ENCODE measurements at regions not wholly inside any gene's neighbourhood (a gene's known extent, or its start where the extent isn't known, plus 50 kb on each side); places are given as distances from the start of the nearest gene placed in this dataset.

DNA sequence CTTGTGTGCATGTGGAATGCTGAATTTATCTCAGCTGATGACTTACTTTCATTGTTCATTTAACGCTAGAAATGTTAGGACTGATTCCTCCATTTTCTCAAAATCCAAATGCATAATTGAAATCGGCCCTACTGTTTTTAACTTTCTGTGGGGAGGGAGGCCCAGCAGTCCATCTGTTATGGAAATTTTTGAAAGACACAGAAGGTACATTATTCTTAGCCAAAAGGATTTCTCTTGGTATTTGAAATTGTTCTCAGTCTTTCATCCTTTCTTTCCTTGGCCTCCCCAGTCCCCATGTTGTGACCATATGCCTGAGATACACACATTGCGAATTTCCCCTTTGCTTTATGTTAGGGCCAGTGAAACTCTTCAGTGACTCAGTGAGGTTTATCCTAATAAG, 549.9 kb downstream of the IRX1 start:
- TF ChIP-seq, protein P1, sequence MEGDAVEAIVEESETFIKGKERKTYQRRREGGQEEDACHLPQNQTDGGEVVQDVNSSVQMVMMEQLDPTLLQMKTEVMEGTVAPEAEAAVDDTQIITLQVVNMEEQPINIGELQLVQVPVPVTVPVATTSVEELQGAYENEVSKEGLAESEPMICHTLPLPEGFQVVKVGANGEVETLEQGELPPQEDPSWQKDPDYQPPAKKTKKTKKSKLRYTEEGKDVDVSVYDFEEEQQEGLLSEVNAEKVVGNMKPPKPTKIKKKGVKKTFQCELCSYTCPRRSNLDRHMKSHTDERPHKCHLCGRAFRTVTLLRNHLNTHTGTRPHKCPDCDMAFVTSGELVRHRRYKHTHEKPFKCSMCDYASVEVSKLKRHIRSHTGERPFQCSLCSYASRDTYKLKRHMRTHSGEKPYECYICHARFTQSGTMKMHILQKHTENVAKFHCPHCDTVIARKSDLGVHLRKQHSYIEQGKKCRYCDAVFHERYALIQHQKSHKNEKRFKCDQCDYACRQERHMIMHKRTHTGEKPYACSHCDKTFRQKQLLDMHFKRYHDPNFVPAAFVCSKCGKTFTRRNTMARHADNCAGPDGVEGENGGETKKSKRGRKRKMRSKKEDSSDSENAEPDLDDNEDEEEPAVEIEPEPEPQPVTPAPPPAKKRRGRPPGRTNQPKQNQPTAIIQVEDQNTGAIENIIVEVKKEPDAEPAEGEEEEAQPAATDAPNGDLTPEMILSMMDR (IDR thresholded peaks at IDR 0.05; ENCODE audit: extremely low read depth, missing control alignments) = no peak
- DNase-seq (ENCODE audit: low spot score) = no peak

DNA sequence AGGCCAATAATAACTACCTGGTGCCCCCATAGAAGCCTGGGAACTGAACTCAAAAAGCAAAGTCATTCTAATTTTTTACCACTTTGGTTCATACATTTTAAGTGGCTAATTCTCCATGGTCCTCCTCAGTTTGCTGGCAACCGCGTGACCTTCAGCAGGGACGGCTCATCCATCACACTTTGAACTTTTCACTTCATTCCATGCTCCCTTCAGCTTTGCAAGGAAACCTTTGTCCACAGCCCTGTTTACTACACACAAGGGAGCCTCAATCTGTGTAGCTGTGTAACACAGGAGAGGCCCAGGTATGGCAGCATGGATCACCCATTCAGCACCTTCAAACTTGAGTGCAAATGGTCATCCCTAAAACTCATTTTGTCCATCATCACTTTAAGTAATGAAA, 552.4 kb downstream of the IRX1 start:
- DNase-seq (ENCODE audit: low spot score) = no peak
- TF ChIP-seq, protein P1 (IDR thresholded peaks at IDR 0.05; ENCODE audit: extremely low read depth, missing control alignments) = no peak

DNA sequence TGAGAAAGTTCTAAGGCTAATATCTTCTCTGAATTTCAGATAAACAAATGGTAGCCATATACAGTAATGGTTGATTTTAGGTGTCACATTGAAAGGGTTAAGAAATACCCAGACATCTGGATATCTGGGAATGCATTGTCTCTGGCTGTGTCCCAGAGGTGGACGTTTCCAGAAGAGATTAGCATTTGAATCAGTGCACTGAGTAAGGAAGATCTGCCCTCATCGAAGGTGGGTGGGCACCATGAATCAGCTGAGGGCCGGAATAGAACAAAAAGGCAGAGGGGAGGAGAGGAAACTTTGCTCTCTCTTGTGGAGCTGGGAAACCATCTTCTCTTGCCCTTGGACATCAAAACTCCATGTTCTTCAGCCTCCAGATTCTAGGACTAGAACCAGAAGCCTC, 554.4 kb downstream of the IRX1 start:
- TF ChIP-seq, protein P1 (IDR thresholded peaks at IDR 0.05; ENCODE audit: extremely low read depth, missing control alignments) = no peak
- DNase-seq (ENCODE audit: low spot score) = no peak

DNA sequence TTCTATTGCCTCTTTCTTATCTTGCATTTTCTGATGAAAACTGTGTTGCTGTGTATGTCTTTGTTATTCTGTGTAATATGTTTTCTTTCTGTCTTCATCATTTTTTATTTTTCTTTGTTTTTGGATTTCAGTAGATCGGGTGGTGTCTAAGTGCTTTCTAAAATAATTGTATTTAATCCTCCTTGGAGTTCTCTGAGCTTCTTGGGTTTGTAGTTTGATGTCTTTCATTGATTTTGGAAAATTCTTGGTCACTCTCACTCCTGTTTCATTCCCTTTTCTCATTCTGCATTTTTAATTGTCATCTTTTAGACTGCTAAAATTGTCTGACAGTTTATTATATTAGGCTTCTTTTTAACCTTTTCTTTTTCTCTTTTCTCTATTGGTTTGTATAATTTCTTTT, 560.5 kb downstream of the IRX1 start:
- TF ChIP-seq, protein P1 (IDR thresholded peaks at IDR 0.05; ENCODE audit: extremely low read depth, missing control alignments) = no peak
- no peak for DNase-seq (ENCODE audit: low spot score)

DNA sequence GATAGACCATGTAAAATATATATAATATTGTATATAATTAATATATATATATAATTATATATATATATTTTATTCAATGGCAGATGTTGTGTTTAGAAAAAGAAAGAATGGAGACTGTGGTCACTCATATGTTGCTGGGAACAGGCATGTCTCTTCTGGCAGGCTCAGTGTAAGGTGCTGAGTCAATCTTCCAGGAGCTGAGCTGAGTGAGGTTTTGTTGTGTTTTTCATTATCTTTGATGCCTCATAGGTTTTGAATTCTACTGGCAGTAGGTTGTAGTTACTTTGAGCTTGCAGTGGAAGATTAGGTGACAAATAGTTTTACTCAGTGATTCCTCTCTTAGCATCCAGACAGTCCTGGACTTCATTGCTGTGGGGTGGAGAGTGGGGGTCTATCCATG, 561.3 kb downstream of the IRX1 start:
- TF ChIP-seq, protein P1 (IDR thresholded peaks at IDR 0.05; ENCODE audit: extremely low read depth, missing control alignments) = no peak
- no peak for DNase-seq (ENCODE audit: low spot score)

DNA sequence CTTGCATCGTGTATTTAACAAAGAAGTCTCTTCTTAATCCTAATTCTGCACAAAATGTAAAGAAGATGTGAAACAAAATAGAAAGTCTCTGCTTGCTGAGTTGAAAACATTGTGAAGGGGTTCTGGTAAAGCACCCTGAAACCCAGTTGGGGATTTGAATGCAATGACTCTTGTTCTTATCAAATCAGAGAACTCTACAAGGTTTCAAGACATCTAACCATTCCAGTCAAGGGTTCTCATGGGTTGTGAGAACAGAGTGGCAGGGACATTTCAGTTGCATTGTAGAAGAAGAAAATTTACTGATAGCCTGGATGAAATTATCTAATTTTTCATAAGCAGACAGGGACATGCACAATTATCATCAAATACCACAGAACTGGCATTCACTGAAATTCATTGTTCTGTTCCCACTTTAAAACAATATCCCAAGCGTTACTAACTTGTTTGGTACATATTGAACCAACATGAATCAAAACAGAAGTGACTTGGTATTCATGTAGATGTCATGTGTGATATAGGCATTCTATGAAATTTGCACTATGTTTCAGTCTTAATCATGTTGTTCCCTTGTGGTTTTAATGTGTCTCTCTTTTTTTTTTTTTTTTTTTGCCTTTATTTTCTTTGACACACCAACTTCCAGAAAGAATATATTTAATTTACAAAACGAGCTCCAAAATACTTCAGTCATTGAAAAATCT, 563.3 kb downstream of the IRX1 start:
- DNase-seq (ENCODE audit: low spot score) = no peak
- TF ChIP-seq, protein P1 (IDR thresholded peaks at IDR 0.05; ENCODE audit: extremely low read depth, missing control alignments) = no peak

DNA sequence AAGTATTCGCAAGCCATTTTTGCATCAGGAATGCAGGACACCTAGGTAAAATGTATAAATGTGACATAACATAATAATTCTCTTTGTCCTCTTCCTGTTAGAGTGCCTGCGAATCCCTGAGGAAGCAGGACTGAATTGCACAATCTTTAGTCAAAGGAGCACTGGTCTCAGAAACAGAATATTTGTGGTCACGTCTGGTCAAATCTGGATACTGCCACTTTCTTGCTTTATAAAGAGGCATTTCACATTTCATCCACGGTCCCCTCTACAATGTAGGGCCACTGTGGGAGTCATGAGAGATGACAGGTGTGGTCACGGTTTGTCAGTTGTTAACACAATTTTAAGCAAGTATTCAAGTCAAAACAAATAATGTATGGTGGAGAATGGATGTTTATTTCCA, 564.0 kb downstream of the IRX1 start:
- DNase-seq (ENCODE audit: low spot score) = no peak
- TF ChIP-seq, protein P1 (IDR thresholded peaks at IDR 0.05; ENCODE audit: extremely low read depth, missing control alignments) = no peak

Data from GM20000 (cell line).